ENCODE measurements at regions not wholly inside any gene's neighbourhood (a gene's known extent, or its start where the extent isn't known, plus 50 kb on each side); places are given as distances from the start of the nearest gene placed in this dataset.
A peak's percentile ranks its signal among the peaks of the same experiment; 100 is the strongest.
"Not testable (repeated sequence)": the region's sequence is repeated elsewhere in the genome, so short reads cannot be mapped to it uniquely, and the experiment has no call there.

DNA sequence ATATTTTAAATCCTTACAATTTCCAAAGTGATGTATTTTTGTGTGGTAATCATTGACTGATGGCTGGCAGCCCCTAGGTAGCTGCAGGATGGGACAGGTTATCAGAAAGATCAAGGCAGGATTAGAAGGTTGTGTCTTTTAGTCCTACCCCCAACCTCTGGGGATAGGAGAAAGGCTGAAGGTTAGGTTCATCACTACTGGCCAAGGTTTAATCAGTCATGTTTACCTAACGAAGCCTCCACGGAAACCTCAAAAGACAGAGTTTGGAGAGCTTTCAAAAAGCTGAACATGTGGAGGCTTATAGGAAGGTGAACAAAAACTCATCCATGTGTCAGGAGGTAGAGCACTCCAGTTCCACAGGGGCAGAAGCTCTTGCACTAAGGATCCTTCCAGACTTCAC lies 77.5 kb upstream of the CD163 start:
- no peak for DNase-seq (ENCODE audit: low read depth)
- TF ChIP-seq, protein P1, sequence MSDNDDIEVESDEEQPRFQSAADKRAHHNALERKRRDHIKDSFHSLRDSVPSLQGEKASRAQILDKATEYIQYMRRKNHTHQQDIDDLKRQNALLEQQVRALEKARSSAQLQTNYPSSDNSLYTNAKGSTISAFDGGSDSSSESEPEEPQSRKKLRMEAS (IDR thresholded peaks at IDR 0.05; ENCODE audit: low read depth, low read length) = no peak
- TF ChIP-seq MYC (IDR thresholded peaks at IDR 0.05; ENCODE audit: low read depth, low read length) = no peak
- no peak for TF ChIP-seq POLR2A (IDR thresholded peaks at IDR 0.05; ENCODE audit: extremely low read depth, insufficient read length)
- no peak for TF ChIP-seq CTCF (IDR thresholded peaks at IDR 0.05; ENCODE audit: low read depth, low read length)
- H3K4me3 ChIP-seq (ENCODE audit: low read depth, low read length) = no peak overlapping the region

GRCh38 chr12:7571257-7571656 lies 67.7 kb upstream of the CD163 start:
- H3K4me3 ChIP-seq (ENCODE audit: low read depth, low read length) = no peak overlapping the region
- TF ChIP-seq MYC (IDR thresholded peaks at IDR 0.05; ENCODE audit: low read depth, low read length) (no peak), POLR2A (IDR thresholded peaks at IDR 0.05; ENCODE audit: extremely low read depth, insufficient read length) (no peak)
- DNase-seq (ENCODE audit: low read depth) = no peak

DNA sequence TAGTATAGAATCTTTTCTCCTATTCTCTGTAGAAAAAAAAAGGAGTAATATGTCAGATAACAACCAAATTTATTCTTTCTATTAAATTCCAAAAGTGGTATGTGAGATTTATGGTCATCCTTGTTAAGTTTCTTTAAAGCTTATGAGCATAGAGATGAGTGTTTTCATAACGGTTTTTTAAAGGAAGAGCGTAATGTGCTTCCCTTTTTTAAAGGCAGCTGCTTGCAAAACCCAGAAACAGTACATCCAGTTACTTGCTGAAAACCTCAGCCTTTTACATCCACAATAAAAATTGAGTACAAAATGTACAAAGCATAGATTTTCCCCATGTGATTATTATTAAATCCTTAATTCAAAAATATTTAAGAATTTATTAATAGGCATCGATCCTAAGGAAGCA lies 53.6 kb upstream of the CD163 start:
- no peak for TF ChIP-seq POLR2A (IDR thresholded peaks at IDR 0.05; ENCODE audit: extremely low read depth, insufficient read length)
- TF ChIP-seq, protein P1 (IDR thresholded peaks at IDR 0.05; ENCODE audit: low read depth, low read length) = no peak
- no peak for TF ChIP-seq CTCF (IDR thresholded peaks at IDR 0.05; ENCODE audit: low read depth, low read length)
- no peak for TF ChIP-seq MYC (IDR thresholded peaks at IDR 0.05; ENCODE audit: low read depth, low read length)
- no peak overlapping the region for H3K4me3 ChIP-seq (ENCODE audit: low read depth, low read length)
- peak; percentile 67 for DNase-seq (ENCODE audit: low read depth)

- peak; percentile 69 for DNase-seq (ENCODE audit: low read depth)
- H3K4me3 ChIP-seq (ENCODE audit: low read depth, low read length) = no peak overlapping the region
- TF ChIP-seq CTCF (IDR thresholded peaks at IDR 0.05; ENCODE audit: low read depth, low read length) (no peak), POLR2A (IDR thresholded peaks at IDR 0.05; ENCODE audit: extremely low read depth, insufficient read length) (no peak), MYC (IDR thresholded peaks at IDR 0.05; ENCODE audit: low read depth, low read length) (no peak)
- TF ChIP-seq, protein P1 (IDR thresholded peaks at IDR 0.05; ENCODE audit: low read depth, low read length) = no peak
Measured at GRCh38 chr12:7555752-7556151, 52.2 kb upstream of the CD163 start.

DNA sequence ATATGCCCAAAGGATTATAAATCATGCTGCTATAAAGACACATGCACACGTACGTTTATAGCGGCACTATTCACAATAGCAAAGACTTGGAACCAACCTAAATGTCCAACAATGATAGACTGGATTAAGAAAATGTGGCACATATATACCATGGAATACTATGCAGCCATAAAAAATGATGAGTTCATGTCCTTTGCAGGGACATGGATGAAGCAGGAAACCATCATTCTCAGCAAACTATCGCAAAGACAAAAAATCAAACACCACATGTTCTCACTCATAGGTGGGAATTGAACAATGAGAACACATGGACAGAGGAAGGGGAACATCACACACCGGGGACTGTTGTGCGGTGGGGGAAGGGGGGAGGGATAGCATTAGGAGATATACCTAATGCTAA lies 51.3 kb upstream of the CD163 start:
- H3K4me3 ChIP-seq (ENCODE audit: low read depth, low read length); DNase-seq (ENCODE audit: low read depth): not testable (repeated sequence)

All from NB4 (cell line).